HEK293T (cell line): ENCODE measurements at regions not wholly inside any gene's neighbourhood (a gene's known extent, or its start where the extent isn't known, plus 50 kb on each side); places are given as distances from the start of the nearest gene placed in this dataset.

Source experiments
- BHLHE40 ChIP-seq: fragments of 450-650 bp; IDR thresholded peaks from 2 replicates; pipeline ENCODE4 v1.6.1; 2016; ENCODE audit warnings: mild to moderate bottlenecking, moderate library complexity, borderline replicate concordance
- ELF4 ChIP-seq: fragments of 450-650 bp; IDR thresholded peaks from 2 replicates; pipeline ENCODE4 v1.6.1; 2017; ENCODE audit warnings: antibody characterized with exemption
- FOXA1 ChIP-seq: fragments of 450-650 bp; IDR thresholded peaks from 2 replicates; pipeline ENCODE4 v1.6.1; 2016; ENCODE audit warnings: mild to moderate bottlenecking
- FOXK2 ChIP-seq: fragments of 450-650 bp; IDR thresholded peaks from 2 replicates; pipeline ENCODE4 v1.6.1; 2016; ENCODE audit warnings: mild to moderate bottlenecking
- FOXM1 ChIP-seq: fragments of 450-650 bp; IDR thresholded peaks from 2 replicates; pipeline ENCODE4 v1.6.1; 2017; ENCODE audit warnings: mild to moderate bottlenecking, borderline replicate concordance
- HDGF ChIP-seq: fragments of 450-650 bp; IDR thresholded peaks from 2 replicates; pipeline ENCODE4 v1.6.1; 2017; ENCODE audit warnings: antibody characterized with exemption, borderline replicate concordance
- NFRKB ChIP-seq: fragments of 450-650 bp; IDR thresholded peaks from 2 replicates; pipeline ENCODE4 v1.6.1; 2016; ENCODE audit warnings: mild to moderate bottlenecking, moderate library complexity
- SP1 ChIP-seq: fragments of 450-650 bp; IDR thresholded peaks from 2 replicates; pipeline ENCODE4 v1.6.1; 2017
- TARDBP ChIP-seq: fragments of 450-650 bp; IDR thresholded peaks from 2 replicates; pipeline ENCODE4 v1.6.1; 2016

GRCh38 chr6:170186006-170186935 is 104.6 kb downstream of the DLL1 start:
- no peak for TF ChIP-seq FOXK2
- no peak for TF ChIP-seq BHLHE40
- TF ChIP-seq ELF4, result no peak
- no peak for TF ChIP-seq SP1
- TF ChIP-seq TARDBP, result no peak
- TF ChIP-seq FOXM1, result no peak
- TF ChIP-seq HDGF, result no peak
- no peak for TF ChIP-seq FOXA1
- no peak for TF ChIP-seq NFRKB
